AG04450 (cell line): ENCODE measurements at regions not wholly inside any gene's neighbourhood (a gene's known extent, or its start where the extent isn't known, plus 50 kb on each side); places are given as distances from the start of the nearest gene placed in this dataset.

Experiments used
- CTCF ChIA-PET: fragments of 300-600, 350-600 bp; formaldehyde crosslinking; extraction: SDS; loops from one replicate; lab custom pipeline; 2022; ENCODE audit warnings: antibody characterized with exemption, inconsistent platforms; lab: Charles Lee
- POLR2A ChIA-PET: fragments of 350-600 bp; formaldehyde crosslinking; extraction: SDS; loops from one replicate; lab custom pipeline; 2021; ENCODE audit warnings: antibody characterized with exemption, inconsistent platforms; lab: Yijun Ruan, JAX
- DNase-seq: peaks from one replicate; pipeline ENCODE4 v3.0.0-alpha.2; 2011; ENCODE audit warnings: low read depth, low spot score
- H3K27ac ChIP-seq: one replicate; pipeline ENCODE4 v1.5.1; 2012; ENCODE audit warnings: low read depth, low read length, control low read depth
- H3K27me3 ChIP-seq: one replicate; pipeline ENCODE4 v1.6.0; 2012; ENCODE audit warnings: low read length; ENCODE audit not compliant: control insufficient read depth, insufficient read depth
- H3K4me3 ChIP-seq: 2 replicates; pipeline ENCODE4 v1.5.1; 2011; ENCODE audit warnings: mild to moderate bottlenecking, low read depth, low read length, control low read depth
- H3K9me3 ChIP-seq: 2 replicates; pipeline ENCODE4 v1.5.1; 2012; ENCODE audit warnings: low read length; ENCODE audit not compliant: control insufficient read depth, insufficient read depth
- CTCF ChIP-seq: IDR thresholded peaks from 2 replicates; pipeline ENCODE4 v1.5.1; 2011; ENCODE audit warnings: low read depth, low read length, control low read depth, inconsistent platforms

DNA sequence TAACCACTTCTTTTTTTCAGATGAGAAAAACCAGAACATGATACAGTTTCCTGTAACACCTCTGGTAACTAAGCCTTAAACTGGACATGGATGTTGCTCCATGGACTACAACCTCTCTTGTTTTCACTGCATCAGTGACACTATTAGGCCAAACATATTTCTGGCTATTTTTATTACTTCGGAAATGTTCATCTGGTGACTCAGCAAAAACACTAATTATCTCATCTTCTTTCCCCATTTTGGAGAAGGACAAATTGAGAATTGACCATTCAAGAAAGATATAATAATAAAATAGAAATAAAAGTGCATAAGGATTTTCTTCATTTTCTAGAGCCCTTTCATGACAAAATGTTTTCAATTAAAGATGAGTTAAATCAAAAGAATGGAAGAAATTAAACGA is 361.9 kb upstream of the TECRL start:
- Histone ChIP-seq H3K9me3 (no peaks in the 10 kb centered on the region), H3K4me3 (no peak overlapping the region), H3K27ac (no peak overlapping the region), H3K27me3 (no peaks in the 10 kb centered on the region)
- no peak for DNase-seq
- ChIA-PET CTCF (no interaction called here), POLR2A (no interaction called here)
- TF ChIP-seq CTCF, result no peak

DNA sequence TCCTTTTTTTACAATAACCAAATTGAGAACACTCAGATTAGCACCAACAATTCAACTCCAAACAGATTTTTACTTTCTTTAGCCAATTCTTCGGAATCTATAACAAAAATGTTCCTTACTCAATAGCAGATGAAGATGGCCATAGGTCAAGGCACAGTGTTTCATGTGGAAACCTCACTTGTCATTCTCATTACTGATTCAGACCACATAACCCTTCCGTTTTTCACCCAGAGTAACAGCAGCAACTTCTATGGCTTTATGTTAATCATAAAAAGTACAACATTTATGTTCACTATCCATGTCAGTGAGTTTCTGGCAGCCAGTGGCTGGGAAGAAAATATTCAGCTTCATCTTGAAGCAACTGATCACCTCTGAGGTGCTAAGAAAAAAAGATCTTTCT is 358.3 kb upstream of the TECRL start:
- H3K27me3 ChIP-seq, result no peaks in the 10 kb centered on the region
- no peak for DNase-seq
- POLR2A ChIA-PET, result no interaction called here
- no peak overlapping the region for H3K27ac ChIP-seq
- CTCF ChIA-PET, result no interaction called here
- H3K4me3 ChIP-seq, result no peak overlapping the region
- H3K9me3 ChIP-seq, result peaks cover 4% of the 10 kb centered on the region; the same call in 1 of the 2 replicates
- no peak for TF ChIP-seq CTCF

GRCh38 chr4:64766565-64766964 is 357.3 kb upstream of the TECRL start:
- Histone ChIP-seq H3K27ac (no peak overlapping the region), H3K4me3 (no peak overlapping the region), H3K9me3 (peaks cover 4% of the 10 kb centered on the region; the same call in 1 of the 2 replicates), H3K27me3 (no peaks in the 10 kb centered on the region)
- POLR2A ChIA-PET, result no interaction called here
- no peak for DNase-seq
- TF ChIP-seq CTCF, result no peak
- CTCF ChIA-PET, result no interaction called here

- ChIA-PET CTCF (no interaction called here), POLR2A (no interaction called here)
- H3K4me3 ChIP-seq, result no peak overlapping the region
- TF ChIP-seq CTCF, result no peak
- H3K27me3 ChIP-seq, result no peaks in the 10 kb centered on the region
- DNase-seq, result no peak
- H3K27ac ChIP-seq, result no peak overlapping the region
- peaks cover 16% of the 10 kb centered on the region for H3K9me3 ChIP-seq
These were observed 346.8 kb upstream of the TECRL start for GRCh38 chr4:64756016-64756415.

DNA sequence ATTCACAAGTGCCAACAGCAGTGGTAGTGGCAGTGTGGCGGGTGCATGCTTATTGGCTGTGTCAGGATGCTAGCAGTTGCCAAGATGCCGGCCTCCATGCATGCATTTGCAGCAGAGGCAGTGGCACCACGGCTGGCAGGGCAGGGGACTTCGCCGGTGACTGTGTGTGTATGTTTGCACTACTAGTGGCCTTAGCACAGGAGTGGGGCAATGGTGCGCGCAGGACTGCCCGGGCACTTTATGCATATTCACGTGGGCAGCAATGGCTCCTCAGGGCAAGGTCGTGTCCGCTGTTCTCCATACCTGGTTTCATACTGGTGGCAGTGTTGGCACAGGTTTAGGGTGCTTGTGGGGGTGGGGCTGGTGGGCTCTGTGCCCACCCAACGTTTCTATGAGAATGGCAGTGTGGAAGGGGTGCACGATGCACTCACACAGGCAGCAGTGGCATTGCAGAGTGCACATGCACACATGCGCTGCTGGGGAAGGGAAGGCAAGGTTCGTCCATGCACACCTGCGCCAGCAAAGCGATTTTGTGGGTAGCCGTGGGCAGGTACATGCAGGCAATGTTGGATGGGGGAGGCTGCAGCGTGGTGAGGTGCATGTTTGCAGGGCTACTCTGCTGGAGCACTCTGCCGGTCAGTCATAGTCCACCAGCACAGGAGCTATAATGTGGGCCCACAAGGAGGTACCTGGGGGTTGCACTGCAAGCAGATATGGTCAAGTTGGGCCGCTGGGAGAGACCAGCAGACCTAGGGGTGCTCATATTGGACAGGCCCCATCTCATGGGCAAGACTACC is 338.9 kb upstream of the TECRL start:
- no peak for TF ChIP-seq CTCF
- DNase-seq, result no peak
- CTCF ChIA-PET, result no interaction called here
- H3K4me3 ChIP-seq, result no peak overlapping the region
- POLR2A ChIA-PET, result no interaction called here
- H3K9me3 ChIP-seq, result peaks cover 14% of the 10 kb centered on the region
- H3K27me3 ChIP-seq, result no peaks in the 10 kb centered on the region
- no peak overlapping the region for H3K27ac ChIP-seq
